ENCODE measurements at regions not wholly inside any gene's neighbourhood (a gene's known extent, or its start where the extent isn't known, plus 50 kb on each side); places are given as distances from the start of the nearest gene placed in this dataset.
A peak's percentile ranks its signal among the peaks of the same experiment; 100 is the strongest.
"Not testable (repeated sequence)": the region's sequence is repeated elsewhere in the genome, so short reads cannot be mapped to it uniquely, and the experiment has no call there.

DNA sequence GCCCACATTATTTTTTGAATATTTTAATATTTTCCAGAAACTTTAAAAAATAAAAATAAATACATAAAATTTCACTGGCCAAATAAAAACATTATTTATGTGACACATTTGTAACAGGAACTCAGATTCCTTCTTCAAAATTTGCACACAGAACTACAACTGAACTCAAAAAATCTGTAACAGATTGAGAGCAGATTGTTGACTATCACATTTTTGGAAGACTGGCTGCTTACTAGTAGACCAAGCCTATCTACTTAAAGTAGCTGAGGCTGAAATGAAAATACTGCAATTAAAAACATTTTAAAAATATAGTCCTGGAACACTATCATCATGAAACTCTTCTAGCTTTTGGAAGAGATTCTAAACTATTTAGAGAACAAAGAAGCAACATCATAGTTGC lies 203.9 kb downstream of the SH3BGRL start:
- no peaks in the 10 kb centered on the region for H3K79me2 ChIP-seq (ENCODE audit: low read length)
- H3K4me1 ChIP-seq (ENCODE audit: low read length): no peaks in the 10 kb centered on the region
- no peaks in the 10 kb centered on the region for H3K36me3 ChIP-seq (replicated peaks; ENCODE audit: low read depth, low read length)
- H3K27me3 ChIP-seq (ENCODE audit: low read depth, low read length): no peaks in the 10 kb centered on the region
- no peak overlapping the region for H2AFZ ChIP-seq (ENCODE audit: low read depth, low read length)
- H3K9me3 ChIP-seq (ENCODE audit: insufficient read depth, low read length): no peaks in the 10 kb centered on the region
- no peak overlapping the region for H3K9ac ChIP-seq (ENCODE audit: low read length)
- H3K4me3 ChIP-seq (ENCODE audit: low read length): no peak overlapping the region
- H3K4me2 ChIP-seq (ENCODE audit: low read length): no peak overlapping the region
- no peak overlapping the region for H3K27ac ChIP-seq (ENCODE audit: low read length)
- no peaks in the 10 kb centered on the region for H4K20me1 ChIP-seq (ENCODE audit: insufficient read depth, low read length)
- TF ChIP-seq EZH2phosphoT487 (IDR thresholded peaks at IDR 0.05; ENCODE audit: low read depth) (no peak), CTCF (IDR thresholded peaks at IDR 0.05; ENCODE audit: low read depth, low read length) (no peak)

DNA sequence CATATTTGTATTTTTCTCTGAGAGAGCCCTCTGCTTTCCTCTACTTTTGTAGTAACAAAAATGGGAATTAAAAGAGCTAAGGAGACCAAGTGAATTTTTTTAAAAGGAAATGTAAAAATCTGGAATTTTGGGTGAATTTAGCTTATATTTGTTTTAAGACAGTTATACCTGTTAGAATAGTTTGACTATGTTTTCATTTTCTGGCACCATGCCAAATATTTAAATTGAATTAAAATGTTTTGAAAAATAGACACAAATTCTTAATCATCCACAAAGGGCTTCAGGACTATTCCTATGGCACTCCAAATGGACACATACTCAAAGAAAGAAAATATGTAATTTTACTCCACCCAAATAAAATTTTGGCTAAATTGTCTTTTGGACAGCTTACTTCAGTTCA lies 209.6 kb downstream of the SH3BGRL start:
- H3K79me2 ChIP-seq (ENCODE audit: low read length): no peaks in the 10 kb centered on the region

GRCh38 chrX:81412428-81412827 lies 210.5 kb downstream of the SH3BGRL start:
- TF ChIP-seq EZH2phosphoT487 (IDR thresholded peaks at IDR 0.05; ENCODE audit: low read depth) (no peak), CTCF (IDR thresholded peaks at IDR 0.05; ENCODE audit: low read depth, low read length) (no peak)
- Histone ChIP-seq H3K9ac (ENCODE audit: low read length) (no peak overlapping the region), H2AFZ (ENCODE audit: low read depth, low read length) (no peak overlapping the region), H4K20me1 (ENCODE audit: insufficient read depth, low read length) (no peaks in the 10 kb centered on the region), H3K9me3 (ENCODE audit: insufficient read depth, low read length) (no peaks in the 10 kb centered on the region), H3K4me2 (ENCODE audit: low read length) (no peak overlapping the region), H3K4me1 (ENCODE audit: low read length) (no peaks in the 10 kb centered on the region), H3K79me2 (ENCODE audit: low read length) (no peaks in the 10 kb centered on the region), H3K27me3 (ENCODE audit: low read depth, low read length) (no peaks in the 10 kb centered on the region), H3K36me3 (replicated peaks; ENCODE audit: low read depth, low read length) (no peaks in the 10 kb centered on the region), H3K4me3 (ENCODE audit: low read length) (no peak overlapping the region), H3K27ac (ENCODE audit: low read length) (no peak overlapping the region)

More for the DNA sequence above, 209.6 kb downstream of the SH3BGRL start:
- Histone ChIP-seq H3K27me3 (ENCODE audit: low read depth, low read length) (no peaks in the 10 kb centered on the region), H3K27ac (ENCODE audit: low read length) (no peak overlapping the region), H3K9me3 (ENCODE audit: insufficient read depth, low read length) (no peaks in the 10 kb centered on the region), H3K4me2 (ENCODE audit: low read length) (no peak overlapping the region), H3K36me3 (replicated peaks; ENCODE audit: low read depth, low read length) (no peaks in the 10 kb centered on the region), H3K4me3 (ENCODE audit: low read length) (no peak overlapping the region), H3K9ac (ENCODE audit: low read length) (no peak overlapping the region), H3K4me1 (ENCODE audit: low read length) (no peaks in the 10 kb centered on the region), H4K20me1 (ENCODE audit: insufficient read depth, low read length) (no peaks in the 10 kb centered on the region), H2AFZ (ENCODE audit: low read depth, low read length) (no peak overlapping the region)
- TF ChIP-seq EZH2phosphoT487 (IDR thresholded peaks at IDR 0.05; ENCODE audit: low read depth) (no peak), CTCF (IDR thresholded peaks at IDR 0.05; ENCODE audit: low read depth, low read length) (no peak)

- H3K4me2 ChIP-seq (ENCODE audit: low read length); H3K9ac ChIP-seq (ENCODE audit: low read length); H3K79me2 ChIP-seq (ENCODE audit: low read length); H3K27me3 ChIP-seq (ENCODE audit: low read depth, low read length); H3K27ac ChIP-seq (ENCODE audit: low read length); H3K9me3 ChIP-seq (ENCODE audit: insufficient read depth, low read length); H3K36me3 ChIP-seq (replicated peaks; ENCODE audit: low read depth, low read length); H3K4me3 ChIP-seq (ENCODE audit: low read length); H3K4me1 ChIP-seq (ENCODE audit: low read length); H4K20me1 ChIP-seq (ENCODE audit: insufficient read depth, low read length); H2AFZ ChIP-seq (ENCODE audit: low read depth, low read length): not testable (repeated sequence)
These were observed 211.0 kb downstream of the SH3BGRL start for GRCh38 chrX:81412857-81413256.

GRCh38 chrX:81414630-81415029 lies 212.7 kb downstream of the SH3BGRL start:
- Histone ChIP-seq H3K27ac (ENCODE audit: low read length) (no peak overlapping the region), H3K4me2 (ENCODE audit: low read length) (no peak overlapping the region), H3K4me1 (ENCODE audit: low read length) (no peaks in the 10 kb centered on the region), H2AFZ (ENCODE audit: low read depth, low read length) (no peak overlapping the region), H4K20me1 (ENCODE audit: insufficient read depth, low read length) (no peaks in the 10 kb centered on the region), H3K4me3 (ENCODE audit: low read length) (no peak overlapping the region), H3K9ac (ENCODE audit: low read length) (no peak overlapping the region), H3K9me3 (ENCODE audit: insufficient read depth, low read length) (no peaks in the 10 kb centered on the region), H3K79me2 (ENCODE audit: low read length) (no peaks in the 10 kb centered on the region), H3K36me3 (replicated peaks; ENCODE audit: low read depth, low read length) (no peaks in the 10 kb centered on the region), H3K27me3 (ENCODE audit: low read depth, low read length) (no peaks in the 10 kb centered on the region)
- TF ChIP-seq EZH2phosphoT487 (IDR thresholded peaks at IDR 0.05; ENCODE audit: low read depth) (no peak), CTCF (IDR thresholded peaks at IDR 0.05; ENCODE audit: low read depth, low read length) (peak; percentile 30)
